SK-N-SH (cell line): ENCODE measurements at regions not wholly inside any gene's neighbourhood (a gene's known extent, or its start where the extent isn't known, plus 50 kb on each side); places are given as distances from the start of the nearest gene placed in this dataset.

Source experiments
- CTCF ChIA-PET: fragments of 300-600, 350-600 bp; formaldehyde crosslinking; extraction: SDS; loops from one replicate; lab custom pipeline; 2021; lab: Yijun Ruan, JAX
- POLR2A ChIA-PET: fragments of 350-600 bp; sonication (Branson Sonifier 250); formaldehyde crosslinking; extraction: SDS; loops from one replicate; lab custom pipeline; 2020; ENCODE audit warnings: antibody characterized with exemption, inconsistent platforms; lab: Yijun Ruan, JAX
- DNase-seq: peaks from one replicate; pipeline ENCODE4 v3.0.0; 2012
- H2AFZ ChIP-seq: fragments of 200-600 bp; sonication (generic); 2 replicates; pipeline ENCODE4 v1.8.1; 2016; ENCODE audit warnings: antibody characterized with exemption, mild to moderate bottlenecking, low read depth
- H3F3A ChIP-seq: fragments of 200-600 bp; sonication (generic); replicated peaks from 2 replicates; pipeline ENCODE3; 2016; ENCODE audit warnings: antibody characterized with exemption, mild to moderate bottlenecking; ENCODE audit not compliant: insufficient read depth
- H3K27ac ChIP-seq, 2 experiments: fragments of 200-500 bp in 1 of 2; fragments of 200-600 bp in 1 of 2; sonication (Bioruptor generic) in 1 of 2; sonication (generic), shearing (Covaris generic) in 1 of 2; 2 replicates each; pipeline versions ENCODE4 v1.5.1 to v1.6.1; 2014 to 2016; ENCODE audit warnings: low read depth in 2 of 2, inconsistent platforms in 1 of 2, low read length in 1 of 2, mild to moderate bottlenecking in 1 of 2, mixed read lengths in 1 of 2
- H3K27me3 ChIP-seq: fragments of 200-600 bp; sonication (generic), shearing (Covaris generic); 2 replicates; pipeline ENCODE4 v1.6.1; 2016; ENCODE audit warnings: mixed run types; ENCODE audit not compliant: insufficient read depth
- H3K36me3 ChIP-seq, 2 experiments: fragments of 200-500 bp in 1 of 2; fragments of 200-600 bp in 1 of 2; sonication (Bioruptor generic) in 1 of 2; sonication (generic) in 1 of 2; replicated peaks in 1 of 2; 2 replicates each; pipeline versions ENCODE3 to v1.5.1; 2014 to 2016; ENCODE audit warnings: low read length in 1 of 2, mild to moderate bottlenecking in 1 of 2; ENCODE audit not compliant: insufficient read depth in 2 of 2, control insufficient read depth in 1 of 2
- H3K4me1 ChIP-seq, 2 experiments: fragments of 200-500 bp in 1 of 2; fragments of 200-600 bp in 1 of 2; sonication (Bioruptor generic) in 1 of 2; sonication (generic), shearing (Covaris generic) in 1 of 2; 2 replicates each; pipeline versions ENCODE4 v1.5.1 to v1.6.1; 2014 to 2016; ENCODE audit warnings: low read depth in 1 of 2, low read length in 1 of 2, mixed run types in 1 of 2; ENCODE audit not compliant: insufficient read depth in 2 of 2, control insufficient read depth in 1 of 2
- H3K4me2 ChIP-seq: fragments of 200-600 bp; sonication (generic), shearing (Covaris generic); 2 replicates; pipeline ENCODE4 v1.6.1; 2017; ENCODE audit warnings: mixed run types
- H3K4me3 ChIP-seq, 2 experiments: fragments of 200-500 bp in 1 of 2; fragments of 200-600 bp in 1 of 2; sonication (Bioruptor generic) in 1 of 2; sonication (generic), shearing (Covaris generic) in 1 of 2; 2 replicates each; pipeline versions ENCODE4 v1.5.1 to v1.8.1; 2014 to 2016; ENCODE audit warnings: low read depth in 2 of 2, inconsistent platforms in 1 of 2, low read length in 1 of 2, mild to moderate bottlenecking in 1 of 2, mixed read lengths in 1 of 2, moderate library complexity in 1 of 2
- H3K79me2 ChIP-seq: fragments of 200-600 bp; sonication (generic); 2 replicates; pipeline ENCODE4 v1.8.1; 2017; ENCODE audit warnings: mild to moderate bottlenecking; ENCODE audit not compliant: insufficient read depth
- H3K9ac ChIP-seq: fragments of 200-600 bp; sonication (generic); 2 replicates; pipeline ENCODE4 v1.6.1; 2017; ENCODE audit warnings: mixed run types
- H3K9me2 ChIP-seq: fragments of 200-600 bp; sonication (generic); 2 replicates; pipeline ENCODE4 v1.6.1; 2017; ENCODE audit warnings: mixed run types
- H3K9me3 ChIP-seq: fragments of 200-600 bp; sonication (generic); 2 replicates; pipeline ENCODE4 v1.6.1; 2017; ENCODE audit warnings: mixed run types, mild to moderate bottlenecking, moderate library complexity
- H4K20me1 ChIP-seq: fragments of 200-600 bp; sonication (generic); 2 replicates; pipeline ENCODE4 v1.6.1; 2017; ENCODE audit warnings: mild to moderate bottlenecking, mixed run types; ENCODE audit not compliant: insufficient read depth
- ELF1 ChIP-seq: IDR thresholded peaks from 2 replicates; pipeline ENCODE4 v1.4.0; 2012
- EP300 ChIP-seq, 2 experiments: IDR thresholded peaks; 2 replicates each; pipeline versions ENCODE4 v1.4.0 to v1.6.1; 2012; ENCODE audit warnings: borderline replicate concordance in 1 of 2, low read depth in 1 of 2, low read length in 1 of 2
- FOSL2 ChIP-seq: IDR thresholded peaks from 2 replicates; pipeline ENCODE4 v1.4.0; 2012; ENCODE audit warnings: low read depth, mild to moderate bottlenecking, moderate library complexity, borderline replicate concordance
- FOXJ3 ChIP-seq: sonication (generic); formaldehyde crosslinking; IDR thresholded peaks from 2 replicates; pipeline ENCODE4 v1.5.1; 2020; ENCODE audit warnings: mild to moderate bottlenecking, missing genetic modification reagents
- FOXM1 ChIP-seq: IDR thresholded peaks from 2 replicates; pipeline ENCODE4 v1.4.0; 2012; ENCODE audit warnings: low read depth, mild to moderate bottlenecking
- GABPA ChIP-seq: IDR thresholded peaks from 2 replicates; pipeline ENCODE4 v1.4.0; 2012; ENCODE audit warnings: low read depth, mild to moderate bottlenecking
- MEF2A ChIP-seq: IDR thresholded peaks from 2 replicates; pipeline ENCODE4 v1.4.0; 2012; ENCODE audit warnings: low read depth, borderline replicate concordance
- MXI1 ChIP-seq: IDR thresholded peaks from 2 replicates; pipeline ENCODE4 v1.6.1; 2012; ENCODE audit warnings: mild to moderate bottlenecking, low read depth, low read length, improper control_type of control experiment
- NFIC ChIP-seq: IDR thresholded peaks from 2 replicates; pipeline ENCODE4 v1.4.0; 2012; ENCODE audit warnings: borderline replicate concordance
- NRF1 ChIP-seq: IDR thresholded peaks from 2 replicates; pipeline ENCODE4 v1.6.1; 2012; ENCODE audit warnings: low read depth, mild to moderate bottlenecking, low read length
- POLR2AphosphoS5 ChIP-seq: IDR thresholded peaks from 2 replicates; pipeline ENCODE4 v1.6.1; 2012; ENCODE audit warnings: low read depth, low read length
- RCOR1 ChIP-seq: fragments of 150-350 bp; IDR thresholded peaks from 2 replicates; pipeline ENCODE4 v1.6.1; 2017; ENCODE audit warnings: antibody characterized with exemption, low read length
- SIN3A ChIP-seq: IDR thresholded peaks from 2 replicates; pipeline ENCODE4 v1.6.1; 2012; ENCODE audit warnings: low read depth, mild to moderate bottlenecking, low read length, moderate library complexity, borderline replicate concordance
- TAF1 ChIP-seq: IDR thresholded peaks from 2 replicates; pipeline ENCODE4 v1.6.1; 2012; ENCODE audit warnings: low read depth, mild to moderate bottlenecking, low read length, moderate library complexity, borderline replicate concordance
- TEAD4 ChIP-seq: IDR thresholded peaks from 2 replicates; pipeline ENCODE4 v1.4.0; 2012; ENCODE audit warnings: mild to moderate bottlenecking, borderline replicate concordance; ENCODE audit not compliant: insufficient read depth
- YY1 ChIP-seq: IDR thresholded peaks from 2 replicates; pipeline ENCODE4 v1.4.0; 2012; ENCODE audit warnings: low read depth, mild to moderate bottlenecking
- WGBS: methylation state at CpG from one replicate; pipeline ENCODE4 v1.1.6; 2017; ENCODE audit warnings: low lambda C conversion rate; 5-methylcytosine and 5-hydroxymethylcytosine counted together
- TF ChIP-seq, protein P1 (sequence below): fragments of 150-350 bp; IDR thresholded peaks from 2 replicates; pipeline ENCODE4 v1.6.1; 2016; ENCODE audit warnings: mild to moderate bottlenecking, low read depth, low read length
- TF ChIP-seq, protein P2 (sequence below): IDR thresholded peaks from 2 replicates; pipeline ENCODE4; 2012
- TF ChIP-seq, protein P3 (sequence below): IDR thresholded peaks from 2 replicates; pipeline ENCODE4 v1.4.0; 2012; ENCODE audit warnings: low read depth, borderline replicate concordance

DNA sequence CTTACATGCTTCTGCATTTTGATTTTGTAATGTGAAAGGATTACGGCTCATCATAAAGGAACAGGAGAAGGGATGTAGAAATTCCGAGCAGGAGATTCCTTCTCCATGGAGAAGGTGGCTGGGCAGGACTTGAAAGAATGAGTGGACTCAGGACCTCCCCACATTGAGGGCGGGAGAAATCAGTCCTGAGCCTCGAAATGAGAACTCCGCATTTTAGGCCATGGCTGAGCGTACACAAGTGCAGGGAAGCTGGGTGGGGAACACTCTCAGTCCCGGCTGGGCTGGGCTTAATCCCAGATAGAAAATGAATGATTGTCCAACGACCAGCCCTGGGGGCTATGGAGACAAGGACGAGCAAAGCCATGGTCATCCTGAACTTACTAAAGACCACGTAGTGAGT, 402.3 kb upstream of the POU3F1 start:
- Histone ChIP-seq H4K20me1 (no peaks in the 10 kb centered on the region), H3K4me1 (peaks cover 0 to 34% of the 10 kb centered on the region in 2 experiments; a peak in 1 of 4 replicates), H2AFZ (no peak overlapping the region), H3K79me2 (no peaks in the 10 kb centered on the region), H3F3A (peaks cover 20% of the 10 kb centered on the region), H3K27ac (no peak overlapping the region), H3K4me2 (no peak overlapping the region), H3K9me3 (no peaks in the 10 kb centered on the region), H3K36me3 (no peaks in the 10 kb centered on the region), H3K9ac (no peak overlapping the region), H3K4me3 (no peak overlapping the region), H3K9me2 (no peaks in the 10 kb centered on the region), H3K27me3 (no peaks in the 10 kb centered on the region)
- POLR2A ChIA-PET = no interaction called here
- no peak for DNase-seq
- no peak for TF ChIP-seq NRF1
- CTCF ChIA-PET = no interaction called here
- 34% methylated on average over 8 of the region's 10 CpGs for WGBS

DNA sequence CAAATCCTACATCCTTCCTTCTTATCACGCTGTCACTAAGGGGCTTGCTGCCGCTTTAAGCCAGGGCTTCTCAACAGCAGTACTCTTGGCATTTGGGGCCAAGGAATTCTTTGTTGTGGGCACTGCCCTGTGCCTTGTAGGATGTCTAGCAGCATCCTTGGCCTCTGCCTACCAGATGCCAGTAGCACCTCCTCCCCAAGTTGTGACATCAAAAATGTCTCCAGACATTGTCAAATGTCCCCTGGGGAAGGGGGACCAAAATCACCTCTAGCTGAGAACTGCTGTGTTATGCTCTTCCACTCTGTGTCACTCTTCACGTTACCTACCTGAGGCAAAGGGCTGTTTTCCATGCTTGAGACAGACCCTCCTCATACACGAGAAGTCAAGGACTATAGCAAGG, 400.3 kb upstream of the POU3F1 start:
- WGBS = 55% methylated on average over 4 of the region's 4 CpGs
- H3K4me3 ChIP-seq = no peak overlapping the region
- CTCF ChIA-PET = no interaction called here
- DNase-seq = no peak
- H3F3A ChIP-seq = peaks cover 19% of the 10 kb centered on the region
- H3K9ac ChIP-seq = no peak overlapping the region
- POLR2A ChIA-PET = no interaction called here
- H3K27me3 ChIP-seq = no peaks in the 10 kb centered on the region
- no peaks in the 10 kb centered on the region for H3K79me2 ChIP-seq
- no peaks in the 10 kb centered on the region for H3K36me3 ChIP-seq
- no peak for TF ChIP-seq RCOR1
- TF ChIP-seq EP300 (IDR thresholded peaks at IDR 0.05; ENCODE audit: borderline replicate concordance in 1 of 2, low read depth in 1 of 2, low read length in 1 of 2) = no peak
- TF ChIP-seq, protein P1, sequence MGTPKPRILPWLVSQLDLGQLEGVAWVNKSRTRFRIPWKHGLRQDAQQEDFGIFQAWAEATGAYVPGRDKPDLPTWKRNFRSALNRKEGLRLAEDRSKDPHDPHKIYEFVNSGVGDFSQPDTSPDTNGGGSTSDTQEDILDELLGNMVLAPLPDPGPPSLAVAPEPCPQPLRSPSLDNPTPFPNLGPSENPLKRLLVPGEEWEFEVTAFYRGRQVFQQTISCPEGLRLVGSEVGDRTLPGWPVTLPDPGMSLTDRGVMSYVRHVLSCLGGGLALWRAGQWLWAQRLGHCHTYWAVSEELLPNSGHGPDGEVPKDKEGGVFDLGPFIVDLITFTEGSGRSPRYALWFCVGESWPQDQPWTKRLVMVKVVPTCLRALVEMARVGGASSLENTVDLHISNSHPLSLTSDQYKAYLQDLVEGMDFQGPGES = no peak
- no peak for TF ChIP-seq ELF1
- TF ChIP-seq MEF2A = no peak
- no peak overlapping the region for H3K4me2 ChIP-seq
- no peak overlapping the region for H3K27ac ChIP-seq
- no peaks in the 10 kb centered on the region for H3K9me3 ChIP-seq
- no peaks in the 10 kb centered on the region for H3K9me2 ChIP-seq
- H2AFZ ChIP-seq = no peak overlapping the region
- peaks cover 0 to 32% of the 10 kb centered on the region in 2 experiments; a peak in 1 of 4 replicates for H3K4me1 ChIP-seq
- no peaks in the 10 kb centered on the region for H4K20me1 ChIP-seq

DNA sequence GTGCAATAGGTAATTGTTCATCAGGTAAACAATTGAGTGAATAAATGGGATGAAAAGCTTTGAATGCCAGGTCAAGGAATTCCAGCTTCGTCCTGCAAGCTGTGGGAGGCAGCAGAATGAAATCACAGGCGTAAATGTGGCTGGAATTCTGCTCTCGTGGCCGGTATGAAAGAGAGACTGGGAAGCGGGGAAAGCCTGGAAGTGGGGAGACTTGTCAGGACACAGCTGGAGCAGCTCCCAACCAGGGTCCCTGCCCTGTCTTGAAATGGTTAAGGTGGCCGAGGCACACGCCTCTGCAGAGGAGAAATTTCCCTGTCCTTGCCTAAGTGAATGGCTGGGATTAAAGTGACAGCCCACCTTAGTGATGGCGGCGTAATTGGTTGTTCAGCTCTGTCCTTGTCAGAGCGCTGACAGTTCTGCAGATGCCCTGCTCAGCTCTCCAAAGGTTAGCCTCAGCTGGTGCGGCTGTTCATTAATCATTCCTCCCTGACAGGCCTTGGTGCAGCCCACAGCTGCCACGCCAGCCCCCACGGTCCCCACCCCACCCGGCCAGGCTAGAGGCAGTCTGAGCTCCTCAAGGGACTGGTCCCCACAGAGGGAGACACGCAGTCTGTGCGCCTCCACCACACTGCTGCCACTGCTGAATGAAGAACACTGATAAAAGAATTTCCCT, 398.3 kb upstream of the POU3F1 start:
- Histone ChIP-seq H3K4me1 (peaks cover 0 to 21% of the 10 kb centered on the region in 2 experiments; a peak in 1 of 4 replicates), H3K9ac (no peak overlapping the region), H4K20me1 (no peaks in the 10 kb centered on the region), H3K36me3 (no peaks in the 10 kb centered on the region), H3K9me2 (no peaks in the 10 kb centered on the region), H3K79me2 (no peaks in the 10 kb centered on the region), H3K27me3 (no peaks in the 10 kb centered on the region), H3F3A (peaks cover 6% of the 10 kb centered on the region), H3K27ac (peak overlapping the region in 1 of 2 experiments; percentile 10; a peak in 1 of 4 replicates), H2AFZ (peak overlapping the region; percentile 48; the same call in 1 of the 2 replicates), H3K4me3 (no peak overlapping the region), H3K4me2 (peak overlapping the region; percentile 59), H3K9me3 (peaks cover 9% of the 10 kb centered on the region; the same call in 1 of the 2 replicates)
- ChIA-PET POLR2A (no interaction called here), CTCF (no interaction called here)
- no peak for DNase-seq
- WGBS = 15% methylated on average over 9 of the region's 16 CpGs
- no peak for TF ChIP-seq FOXJ3 (CRISPR knock-in tag)
- TF ChIP-seq FOSL2 = no peak
- TF ChIP-seq, protein P2, sequence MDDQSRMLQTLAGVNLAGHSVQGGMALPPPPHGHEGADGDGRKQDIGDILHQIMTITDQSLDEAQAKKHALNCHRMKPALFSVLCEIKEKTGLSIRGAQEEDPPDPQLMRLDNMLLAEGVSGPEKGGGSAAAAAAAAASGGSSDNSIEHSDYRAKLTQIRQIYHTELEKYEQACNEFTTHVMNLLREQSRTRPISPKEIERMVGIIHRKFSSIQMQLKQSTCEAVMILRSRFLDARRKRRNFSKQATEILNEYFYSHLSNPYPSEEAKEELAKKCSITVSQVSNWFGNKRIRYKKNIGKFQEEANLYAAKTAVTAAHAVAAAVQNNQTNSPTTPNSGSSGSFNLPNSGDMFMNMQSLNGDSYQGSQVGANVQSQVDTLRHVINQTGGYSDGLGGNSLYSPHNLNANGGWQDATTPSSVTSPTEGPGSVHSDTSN = no peak
- TF ChIP-seq POLR2AphosphoS5 = no peak
- TF ChIP-seq EP300 (IDR thresholded peaks at IDR 0.05; ENCODE audit: borderline replicate concordance in 1 of 2, low read depth in 1 of 2, low read length in 1 of 2) = no peak
- TF ChIP-seq NRF1 = no peak
- no peak for TF ChIP-seq TEAD4
- TF ChIP-seq, protein P3, sequence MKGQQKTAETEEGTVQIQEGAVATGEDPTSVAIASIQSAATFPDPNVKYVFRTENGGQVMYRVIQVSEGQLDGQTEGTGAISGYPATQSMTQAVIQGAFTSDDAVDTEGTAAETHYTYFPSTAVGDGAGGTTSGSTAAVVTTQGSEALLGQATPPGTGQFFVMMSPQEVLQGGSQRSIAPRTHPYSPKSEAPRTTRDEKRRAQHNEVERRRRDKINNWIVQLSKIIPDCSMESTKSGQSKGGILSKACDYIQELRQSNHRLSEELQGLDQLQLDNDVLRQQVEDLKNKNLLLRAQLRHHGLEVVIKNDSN = no peak
- no peak for TF ChIP-seq GABPA
- TF ChIP-seq MXI1 = no peak
- TF ChIP-seq NFIC = no peak
- no peak for TF ChIP-seq SIN3A
- TF ChIP-seq FOXM1 = no peak
- TF ChIP-seq TAF1 = no peak
- no peak for TF ChIP-seq YY1
